ENCODE measurements at regions not wholly inside any gene's neighbourhood (a gene's known extent, or its start where the extent isn't known, plus 50 kb on each side); places are given as distances from the start of the nearest gene placed in this dataset.

GRCh38 chr6:54776891-54777290 is 69.7 kb upstream of the FAM83B start:
- Mint-ChIP-seq H3K36me3 (ENCODE audit: low read depth) (no peaks in the 10 kb centered on the region), H3K4me1 (ENCODE audit: low read depth) (no peaks in the 10 kb centered on the region), H3K4me3 (no peak overlapping the region), H3K27ac (no peak overlapping the region), H3K9me3 (no peaks in the 10 kb centered on the region), H3K27me3 (ENCODE audit: insufficient read depth) (peaks cover 2% of the 10 kb centered on the region; the same call in 1 of the 2 replicates)
- TF ChIP-seq CTCF (IDR thresholded peaks at IDR 0.05), result no peak
- DNase-seq, result no peak

GRCh38 chr6:54778731-54779130 is 67.8 kb upstream of the FAM83B start:
- Mint-ChIP-seq H3K4me1 (ENCODE audit: low read depth) (no peaks in the 10 kb centered on the region), H3K27ac (no peak overlapping the region), H3K36me3 (ENCODE audit: low read depth) (no peaks in the 10 kb centered on the region), H3K9me3 (no peaks in the 10 kb centered on the region), H3K4me3 (no peak overlapping the region), H3K27me3 (ENCODE audit: insufficient read depth) (peaks cover 5% of the 10 kb centered on the region)
- no peak for DNase-seq
- no peak for TF ChIP-seq CTCF (IDR thresholded peaks at IDR 0.05)

GRCh38 chr6:54784011-54784410 is 62.6 kb upstream of the FAM83B start:
- TF ChIP-seq CTCF (IDR thresholded peaks at IDR 0.05), result no peak
- H3K9me3 Mint-ChIP-seq, result peaks cover 4% of the 10 kb centered on the region; the same call in 1 of the 2 replicates
- H3K27me3 Mint-ChIP-seq (ENCODE audit: insufficient read depth), result peaks cover 6% of the 10 kb centered on the region
- H3K4me3 Mint-ChIP-seq, result no peak overlapping the region
- no peak overlapping the region for H3K27ac Mint-ChIP-seq
- no peak for DNase-seq
- no peaks in the 10 kb centered on the region for H3K36me3 Mint-ChIP-seq (ENCODE audit: low read depth)
- no peaks in the 10 kb centered on the region for H3K4me1 Mint-ChIP-seq (ENCODE audit: low read depth)

GRCh38 chr6:54786154-54786553 is 60.4 kb upstream of the FAM83B start:
- Mint-ChIP-seq H3K4me1 (ENCODE audit: low read depth) (no peaks in the 10 kb centered on the region), H3K36me3 (ENCODE audit: low read depth) (no peaks in the 10 kb centered on the region), H3K9me3 (peaks cover 8% of the 10 kb centered on the region), H3K27me3 (ENCODE audit: insufficient read depth) (peaks cover 4% of the 10 kb centered on the region; the same call in 1 of the 2 replicates), H3K4me3 (no peak overlapping the region), H3K27ac (no peak overlapping the region)
- DNase-seq, result no peak
- no peak for TF ChIP-seq CTCF (IDR thresholded peaks at IDR 0.05)

GRCh38 chr6:54787825-54788224 is 58.7 kb upstream of the FAM83B start:
- Mint-ChIP-seq H3K4me1 (ENCODE audit: low read depth) (no peaks in the 10 kb centered on the region), H3K27me3 (ENCODE audit: insufficient read depth) (0 out of 2 replicates have a peak, but pooled peaks cover 2% of the 10 kb centered on the region), H3K27ac (no peak overlapping the region), H3K9me3 (peaks cover 8% of the 10 kb centered on the region), H3K4me3 (no peak overlapping the region), H3K36me3 (ENCODE audit: low read depth) (no peaks in the 10 kb centered on the region)
- no peak for TF ChIP-seq CTCF (IDR thresholded peaks at IDR 0.05)
- DNase-seq, result no peak
